Large intestine (tissue), 3 donors: ENCODE measurements at regions not wholly inside any gene's neighbourhood (a gene's known extent, or its start where the extent isn't known, plus 50 kb on each side); places are given as distances from the start of the nearest gene placed in this dataset.
A peak's percentile ranks its signal among the peaks of the same experiment; 100 is the strongest.

Experiments used
- DNase-seq, 2 donors: peaks; one replicate each; pipeline versions ENCODE4 v3.0.0 to v3.0.0-alpha.2; 2013
- H3K27ac ChIP-seq: one replicate; pipeline ENCODE4 v1.5.1; 2013; ENCODE audit warnings: low read length
- H3K27me3 ChIP-seq: 2 replicates; pipeline ENCODE4 v1.6.1; 2013; ENCODE audit warnings: low read length; ENCODE audit not compliant: control insufficient read depth, insufficient read depth
- H3K36me3 ChIP-seq: 2 replicates; pipeline ENCODE4 v1.6.1; 2013; ENCODE audit warnings: low read length; ENCODE audit not compliant: control insufficient read depth, insufficient read depth
- H3K4me1 ChIP-seq: one replicate; pipeline ENCODE4 v1.6.1; 2013; ENCODE audit warnings: low read length; ENCODE audit not compliant: control insufficient read depth, insufficient read depth
- H3K4me3 ChIP-seq: one replicate; pipeline ENCODE4 v1.5.1; 2013; ENCODE audit warnings: low read length
- H3K9me3 ChIP-seq: one replicate; pipeline ENCODE4 v1.6.1; 2013; ENCODE audit warnings: mild to moderate bottlenecking, low read depth, low read length, moderate library complexity; ENCODE audit not compliant: control insufficient read depth
- WGBS: methylation state at CpG from one replicate; pipeline ENCODE4 v1.1.5; 2013; ENCODE audit warnings: low lambda C conversion rate; ENCODE audit not compliant: insufficient coverage; 5-methylcytosine and 5-hydroxymethylcytosine counted together

- 88% methylated on average over 3 of the region's 3 CpGs for WGBS
- Histone ChIP-seq H3K9me3 (no peaks in the 10 kb centered on the region), H3K4me1 (no peaks in the 10 kb centered on the region), H3K4me3 (no peak overlapping the region), H3K27me3 (no peaks in the 10 kb centered on the region), H3K36me3 (no peaks in the 10 kb centered on the region), H3K27ac (no peak overlapping the region)
- DNase-seq = no peak
Measured at GRCh38 chr3:25863011-25863415, 73.1 kb downstream of the OXSM start.

- WGBS = 83% methylated on average over 1 of the region's 3 CpGs
- DNase-seq = no peak
- H3K9me3 ChIP-seq = no peaks in the 10 kb centered on the region
- no peak overlapping the region for H3K4me3 ChIP-seq
- no peak overlapping the region for H3K27ac ChIP-seq
- no peaks in the 10 kb centered on the region for H3K27me3 ChIP-seq
- H3K36me3 ChIP-seq = no peaks in the 10 kb centered on the region
- H3K4me1 ChIP-seq = no peaks in the 10 kb centered on the region
Measured at GRCh38 chr3:25863416-25863959, 73.6 kb downstream of the OXSM start.

GRCh38 chr3:25870452-25870851 lies 80.6 kb downstream of the OXSM start:
- no peaks in the 10 kb centered on the region for H3K36me3 ChIP-seq
- DNase-seq = no peak
- H3K4me3 ChIP-seq = no peak overlapping the region
- H3K27ac ChIP-seq = no peak overlapping the region
- H3K27me3 ChIP-seq = no peaks in the 10 kb centered on the region
- no peaks in the 10 kb centered on the region for H3K9me3 ChIP-seq
- no peaks in the 10 kb centered on the region for H3K4me1 ChIP-seq

GRCh38 chr3:25872200-25872877 lies 82.4 kb downstream of the OXSM start:
- DNase-seq = no peak
- H3K27me3 ChIP-seq = no peaks in the 10 kb centered on the region
- no peaks in the 10 kb centered on the region for H3K36me3 ChIP-seq
- H3K27ac ChIP-seq = no peak overlapping the region
- 90% methylated on average over 2 of the region's 3 CpGs for WGBS
- H3K9me3 ChIP-seq = no peaks in the 10 kb centered on the region
- no peaks in the 10 kb centered on the region for H3K4me1 ChIP-seq
- no peak overlapping the region for H3K4me3 ChIP-seq

GRCh38 chr3:25883492-25883891 lies 93.6 kb downstream of the OXSM start:
- no peak for DNase-seq
- no peaks in the 10 kb centered on the region for H3K9me3 ChIP-seq
- H3K27ac ChIP-seq = no peak overlapping the region
- H3K4me1 ChIP-seq = no peaks in the 10 kb centered on the region
- no CpG with 5 or more reads among the region's 1 CpG for WGBS
- H3K27me3 ChIP-seq = no peaks in the 10 kb centered on the region
- H3K36me3 ChIP-seq = no peaks in the 10 kb centered on the region
- no peak overlapping the region for H3K4me3 ChIP-seq

GRCh38 chr3:25884981-25885380 lies 95.1 kb downstream of the OXSM start:
- WGBS = no CpG with 5 or more reads among the region's 2 CpGs
- no peaks in the 10 kb centered on the region for H3K27me3 ChIP-seq
- no peaks in the 10 kb centered on the region for H3K36me3 ChIP-seq
- no peak overlapping the region for H3K27ac ChIP-seq
- H3K9me3 ChIP-seq = no peaks in the 10 kb centered on the region
- no peak overlapping the region for H3K4me3 ChIP-seq
- H3K4me1 ChIP-seq = no peaks in the 10 kb centered on the region
- no peak for DNase-seq

GRCh38 chr3:25885544-25885943 lies 95.7 kb downstream of the OXSM start:
- Histone ChIP-seq H3K4me3 (no peak overlapping the region), H3K27me3 (no peaks in the 10 kb centered on the region), H3K4me1 (no peaks in the 10 kb centered on the region), H3K36me3 (no peaks in the 10 kb centered on the region), H3K27ac (no peak overlapping the region), H3K9me3 (no peaks in the 10 kb centered on the region)
- WGBS = no CpG with 5 or more reads among the region's 5 CpGs
- peak in 1 of 2 donors; percentile 8 for DNase-seq

GRCh38 chr3:25887907-25888306 lies 98.0 kb downstream of the OXSM start:
- DNase-seq = no peak
- H3K4me1 ChIP-seq = no peaks in the 10 kb centered on the region
- no peak overlapping the region for H3K4me3 ChIP-seq
- H3K27me3 ChIP-seq = no peaks in the 10 kb centered on the region
- H3K27ac ChIP-seq = no peak overlapping the region
- H3K9me3 ChIP-seq = no peaks in the 10 kb centered on the region
- H3K36me3 ChIP-seq = no peaks in the 10 kb centered on the region
- WGBS = 100% methylated on average over 1 of the region's 5 CpGs

- no peaks in the 10 kb centered on the region for H3K27me3 ChIP-seq
- no peak overlapping the region for H3K27ac ChIP-seq
- no peaks in the 10 kb centered on the region for H3K4me1 ChIP-seq
- H3K36me3 ChIP-seq = no peaks in the 10 kb centered on the region
- H3K4me3 ChIP-seq = no peak overlapping the region
- no peaks in the 10 kb centered on the region for H3K9me3 ChIP-seq
- DNase-seq = no peak
Measured at GRCh38 chr3:25888892-25889524, 99.1 kb downstream of the OXSM start.

- Histone ChIP-seq H3K27me3 (no peaks in the 10 kb centered on the region), H3K9me3 (no peaks in the 10 kb centered on the region), H3K27ac (no peak overlapping the region), H3K4me3 (no peak overlapping the region), H3K4me1 (no peaks in the 10 kb centered on the region), H3K36me3 (no peaks in the 10 kb centered on the region)
- DNase-seq = no peak
- WGBS = no CpG with 5 or more reads among the region's 2 CpGs
Measured at GRCh38 chr3:25889525-25889917, 99.6 kb downstream of the OXSM start.

- 89% methylated on average over 1 of the region's 3 CpGs for WGBS
- H3K9me3 ChIP-seq = no peaks in the 10 kb centered on the region
- no peaks in the 10 kb centered on the region for H3K36me3 ChIP-seq
- H3K27me3 ChIP-seq = no peaks in the 10 kb centered on the region
- no peaks in the 10 kb centered on the region for H3K4me1 ChIP-seq
- DNase-seq = no peak
- no peak overlapping the region for H3K4me3 ChIP-seq
- H3K27ac ChIP-seq = no peak overlapping the region
Measured at GRCh38 chr3:25894101-25894500, 104.2 kb downstream of the OXSM start.
